NCI-H2107 treated with DMSO at 0.1 percent for 48 hours (cell line): ENCODE measurements at regions not wholly inside any gene's neighbourhood (a gene's known extent, or its start where the extent isn't known, plus 50 kb on each side); places are given as distances from the start of the nearest gene placed in this dataset.
"Not testable (repeated sequence)": the region's sequence is repeated elsewhere in the genome, so short reads cannot be mapped to it uniquely, and the experiment has no call there.

Source experiments
- DNase-seq: peaks from one replicate; lab custom pipeline; 2025; ENCODE audit not compliant: unreplicated experiment; lab: John Stamatoyannopoulos, UW

- no peak for DNase-seq
Measured at GRCh38 chr1:4133297-4133938, 233.3 kb upstream of the C1orf174 start.

GRCh38 chr1:4133939-4134321 is 233.9 kb upstream of the C1orf174 start:
- DNase-seq = no peak

- not testable (repeated sequence) for DNase-seq
Measured at GRCh38 chr1:4135853-4136252, 235.8 kb upstream of the C1orf174 start.

GRCh38 chr1:4137621-4138415 is 237.7 kb upstream of the C1orf174 start:
- DNase-seq = no peak

- DNase-seq = no peak
Measured at GRCh38 chr1:4139646-4140045, 239.6 kb upstream of the C1orf174 start.

GRCh38 chr1:4140241-4140640 is 240.2 kb upstream of the C1orf174 start:
- no peak for DNase-seq

- DNase-seq = no peak
Measured at GRCh38 chr1:4140821-4141220, 240.7 kb upstream of the C1orf174 start.

- DNase-seq = no peak
Measured at GRCh38 chr1:4144349-4144971, 244.4 kb upstream of the C1orf174 start.

- DNase-seq = no peak
Measured at GRCh38 chr1:4146101-4146500, 246.0 kb upstream of the C1orf174 start.

- DNase-seq = no peak
Measured at GRCh38 chr1:4146614-4147013, 246.5 kb upstream of the C1orf174 start.

- no peak for DNase-seq
Measured at GRCh38 chr1:4147509-4147908, 247.4 kb upstream of the C1orf174 start.

GRCh38 chr1:4149281-4149680 is 249.2 kb upstream of the C1orf174 start:
- DNase-seq = no peak

- no peak for DNase-seq
Measured at GRCh38 chr1:4149831-4150230, 249.8 kb upstream of the C1orf174 start.

- DNase-seq = no peak
Measured at GRCh38 chr1:4150262-4150661, 250.2 kb upstream of the C1orf174 start.

- DNase-seq = no peak
Measured at GRCh38 chr1:4152266-4152665, 252.2 kb upstream of the C1orf174 start.

- no peak for DNase-seq
Measured at GRCh38 chr1:4153571-4153970, 253.5 kb upstream of the C1orf174 start.

- DNase-seq = no peak
Measured at GRCh38 chr1:4156241-4156973, 256.3 kb upstream of the C1orf174 start.

- no peak for DNase-seq
Measured at GRCh38 chr1:4160181-4160580, 260.1 kb upstream of the C1orf174 start.

- DNase-seq = no peak
Measured at GRCh38 chr1:4161366-4162006, 261.4 kb upstream of the C1orf174 start.

GRCh38 chr1:4164965-4165364 is 264.9 kb upstream of the C1orf174 start:
- no peak for DNase-seq

GRCh38 chr1:4165686-4166300 is 265.7 kb upstream of the C1orf174 start:
- no peak for DNase-seq
